Fibroblast of lung (primary cell): ENCODE measurements at regions not wholly inside any gene's neighbourhood (a gene's known extent, or its start where the extent isn't known, plus 50 kb on each side); places are given as distances from the start of the nearest gene placed in this dataset.

ENCODE experiments used
- DNase-seq, 2 donors: peaks; one replicate each; pipeline versions ENCODE4 v3.0.0 to v3.0.0-alpha.2; 2010; ENCODE audit warnings: low read depth in 2 of 2
- H2AFZ ChIP-seq: 2 replicates; pipeline ENCODE4 v1.5.1; 2012; ENCODE audit warnings: low read length, control low read depth, inconsistent platforms
- H3K27ac ChIP-seq: 2 replicates; pipeline ENCODE4 v1.5.1; 2011; ENCODE audit warnings: low read length, control low read depth; ENCODE audit not compliant: insufficient read depth
- H3K27me3 ChIP-seq: 2 replicates; pipeline ENCODE4 v1.5.1; 2011; ENCODE audit warnings: mild to moderate bottlenecking, low read length; ENCODE audit not compliant: control insufficient read depth, insufficient read depth
- H3K36me3 ChIP-seq: 2 replicates; pipeline ENCODE4 v1.5.1; 2011; ENCODE audit warnings: low read length; ENCODE audit not compliant: control insufficient read depth, insufficient read depth
- H3K4me1 ChIP-seq: 2 replicates; pipeline ENCODE4 v1.5.1; 2011; ENCODE audit warnings: low read length; ENCODE audit not compliant: control insufficient read depth, insufficient read depth; ENCODE audit errors: extremely low read depth
- H3K4me2 ChIP-seq: 2 replicates; pipeline ENCODE4 v1.5.1; 2011; ENCODE audit warnings: low read length, control low read depth; ENCODE audit not compliant: insufficient read depth; ENCODE audit errors: extremely low read depth
- H3K4me3 ChIP-seq, 4 experiments: fragments of 200-600 bp in 1 of 4; sonication (generic) in 1 of 4; replicated peaks in 1 of 4; 2 replicates each; pipeline ENCODE4 v1.5.1; 2011 to 2016; ENCODE audit warnings: low read length in 4 of 4, low read depth in 3 of 4, mild to moderate bottlenecking in 3 of 4, control low read depth in 2 of 4, inconsistent platforms in 1 of 4, mixed read lengths in 1 of 4; ENCODE audit not compliant: insufficient read depth in 1 of 4; ENCODE audit errors: control extremely low read depth in 1 of 4
- H3K79me2 ChIP-seq: 2 replicates; pipeline ENCODE4 v1.5.1; 2012; ENCODE audit warnings: mild to moderate bottlenecking, low read length, inconsistent platforms; ENCODE audit not compliant: control insufficient read depth, insufficient read depth
- H3K9ac ChIP-seq: 2 replicates; pipeline ENCODE4 v1.5.1; 2011; ENCODE audit warnings: mild to moderate bottlenecking, low read length, control low read depth; ENCODE audit not compliant: insufficient read depth
- H3K9me3 ChIP-seq: 2 replicates; pipeline ENCODE4 v1.5.1; 2012; ENCODE audit warnings: low read depth, low read length; ENCODE audit not compliant: control insufficient read depth, insufficient read depth
- H4K20me1 ChIP-seq: 2 replicates; pipeline ENCODE4 v1.5.1; 2011; ENCODE audit warnings: low read length; ENCODE audit not compliant: control insufficient read depth, insufficient read depth; ENCODE audit errors: extremely low read depth
- EZH2 ChIP-seq: IDR thresholded peaks from 2 replicates; pipeline ENCODE4 v1.5.1; 2012; ENCODE audit warnings: low read length, control low read depth, mild to moderate bottlenecking; ENCODE audit errors: missing control alignments
- TF ChIP-seq, protein P1 (sequence below), 2 donors: IDR thresholded peaks in 1 of 2; conservative IDR thresholded peaks in 1 of 2; 1 replicate in 1 of 2; 2 replicates in 1 of 2; pipeline ENCODE4 v1.5.1; 2011 to 2012; ENCODE audit warnings: low read length in 2 of 2, control low read depth in 1 of 2, inconsistent platforms in 1 of 2, low read depth in 1 of 2, mild to moderate bottlenecking in 1 of 2

DNA sequence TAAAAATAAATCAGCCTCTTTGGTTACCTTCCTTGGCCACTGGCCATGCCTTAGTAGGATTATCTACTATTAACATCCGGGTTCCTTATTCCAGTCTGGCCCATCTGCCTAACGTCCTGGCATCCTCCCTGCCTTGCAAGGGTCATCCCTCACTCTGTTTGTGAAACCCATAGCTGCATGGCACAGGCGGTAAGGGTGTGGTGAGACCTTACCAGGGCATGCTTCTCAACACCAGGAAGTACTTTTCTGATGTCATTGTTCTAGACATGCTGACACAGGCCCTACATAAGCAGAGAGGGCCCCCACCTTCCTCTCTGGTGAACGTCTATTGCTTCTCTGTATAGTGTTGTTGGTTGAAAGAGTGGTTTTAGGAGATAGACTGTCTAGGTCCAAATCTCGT lies 296.8 kb upstream of the SPRED2 start:
- H2AFZ ChIP-seq = no peak overlapping the region
- H3K27ac ChIP-seq = no peak overlapping the region
- H3K27me3 ChIP-seq = no peaks in the 10 kb centered on the region
- no peak for DNase-seq
- H3K4me2 ChIP-seq = no peak overlapping the region
- H3K9ac ChIP-seq = no peak overlapping the region
- H3K79me2 ChIP-seq = no peaks in the 10 kb centered on the region
- H3K36me3 ChIP-seq = no peaks in the 10 kb centered on the region
- H3K4me3 ChIP-seq = no peak overlapping the region
- no peaks in the 10 kb centered on the region for H3K9me3 ChIP-seq
- no peaks in the 10 kb centered on the region for H4K20me1 ChIP-seq
- TF ChIP-seq, protein P1, sequence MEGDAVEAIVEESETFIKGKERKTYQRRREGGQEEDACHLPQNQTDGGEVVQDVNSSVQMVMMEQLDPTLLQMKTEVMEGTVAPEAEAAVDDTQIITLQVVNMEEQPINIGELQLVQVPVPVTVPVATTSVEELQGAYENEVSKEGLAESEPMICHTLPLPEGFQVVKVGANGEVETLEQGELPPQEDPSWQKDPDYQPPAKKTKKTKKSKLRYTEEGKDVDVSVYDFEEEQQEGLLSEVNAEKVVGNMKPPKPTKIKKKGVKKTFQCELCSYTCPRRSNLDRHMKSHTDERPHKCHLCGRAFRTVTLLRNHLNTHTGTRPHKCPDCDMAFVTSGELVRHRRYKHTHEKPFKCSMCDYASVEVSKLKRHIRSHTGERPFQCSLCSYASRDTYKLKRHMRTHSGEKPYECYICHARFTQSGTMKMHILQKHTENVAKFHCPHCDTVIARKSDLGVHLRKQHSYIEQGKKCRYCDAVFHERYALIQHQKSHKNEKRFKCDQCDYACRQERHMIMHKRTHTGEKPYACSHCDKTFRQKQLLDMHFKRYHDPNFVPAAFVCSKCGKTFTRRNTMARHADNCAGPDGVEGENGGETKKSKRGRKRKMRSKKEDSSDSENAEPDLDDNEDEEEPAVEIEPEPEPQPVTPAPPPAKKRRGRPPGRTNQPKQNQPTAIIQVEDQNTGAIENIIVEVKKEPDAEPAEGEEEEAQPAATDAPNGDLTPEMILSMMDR (conservative IDR thresholded peaks at IDR 0.05 in 1 of 2, IDR thresholded peaks at IDR 0.05 in 1 of 2; ENCODE audit: low read depth in 1 of 2, low read length in 2 of 2) = no peak
- TF ChIP-seq EZH2 = no peak
- no peaks in the 10 kb centered on the region for H3K4me1 ChIP-seq

DNA sequence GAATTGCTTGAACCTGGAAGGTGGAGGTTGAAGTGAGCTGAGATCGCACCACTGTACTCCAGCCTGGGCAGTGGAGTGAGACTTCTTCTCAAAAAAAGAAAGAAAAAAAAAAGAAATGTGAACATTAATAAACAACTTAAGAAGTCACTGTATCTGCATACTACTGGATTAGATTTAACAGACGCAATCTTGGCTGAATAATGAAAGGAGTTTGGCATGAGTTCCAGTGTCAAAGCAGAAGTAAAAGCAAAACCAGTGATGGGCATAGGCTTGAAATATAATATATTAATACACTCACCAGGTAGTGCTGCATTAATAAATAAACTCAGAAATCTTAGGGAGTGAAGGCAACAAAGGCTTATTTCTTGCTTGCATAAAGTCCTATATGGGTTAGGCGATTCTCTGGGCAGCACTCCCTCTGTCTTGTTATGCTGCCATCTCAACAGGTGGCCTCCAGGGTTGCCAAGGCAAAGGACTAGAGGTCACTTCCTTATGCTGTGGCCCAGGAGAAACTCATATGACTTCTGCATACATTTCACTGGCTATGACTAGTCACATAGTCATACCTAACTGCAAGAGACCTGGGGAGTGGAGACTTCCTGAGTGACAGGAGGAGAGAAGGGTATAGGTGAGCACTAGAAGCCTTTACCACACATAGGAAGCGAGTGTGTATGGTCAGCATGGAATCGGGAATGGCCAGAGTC lies 296.2 kb upstream of the SPRED2 start:
- H3K9ac ChIP-seq = no peak overlapping the region

GRCh38 chr2:65727816-65728215 lies 295.4 kb upstream of the SPRED2 start:
- no peak overlapping the region for H3K27ac ChIP-seq
- no peak for DNase-seq
- no peaks in the 10 kb centered on the region for H3K9me3 ChIP-seq
- no peaks in the 10 kb centered on the region for H3K27me3 ChIP-seq
- TF ChIP-seq, protein P1 (conservative IDR thresholded peaks at IDR 0.05 in 1 of 2, IDR thresholded peaks at IDR 0.05 in 1 of 2; ENCODE audit: low read depth in 1 of 2, low read length in 2 of 2) = no peak
- TF ChIP-seq EZH2 = no peak
- no peak overlapping the region for H3K9ac ChIP-seq
- H3K4me1 ChIP-seq = no peaks in the 10 kb centered on the region
- H3K4me3 ChIP-seq = no peak overlapping the region
- no peak overlapping the region for H3K4me2 ChIP-seq
- H2AFZ ChIP-seq = no peak overlapping the region
- no peaks in the 10 kb centered on the region for H4K20me1 ChIP-seq
- no peaks in the 10 kb centered on the region for H3K36me3 ChIP-seq
- no peaks in the 10 kb centered on the region for H3K79me2 ChIP-seq

More for the DNA sequence above, 296.2 kb upstream of the SPRED2 start:
- no peaks in the 10 kb centered on the region for H3K4me1 ChIP-seq
- H3K79me2 ChIP-seq = no peaks in the 10 kb centered on the region
- DNase-seq = no peak
- no peaks in the 10 kb centered on the region for H3K9me3 ChIP-seq
- no peak overlapping the region for H3K4me2 ChIP-seq
- H2AFZ ChIP-seq = no peak overlapping the region
- H3K27ac ChIP-seq = no peak overlapping the region
- H4K20me1 ChIP-seq = no peaks in the 10 kb centered on the region
- H3K4me3 ChIP-seq = no peak overlapping the region
- no peaks in the 10 kb centered on the region for H3K36me3 ChIP-seq
- H3K27me3 ChIP-seq = no peaks in the 10 kb centered on the region
- TF ChIP-seq EZH2 = no peak
